ENCODE measurements at regions not wholly inside any gene's neighbourhood (a gene's known extent, or its start where the extent isn't known, plus 50 kb on each side); places are given as distances from the start of the nearest gene placed in this dataset.

GRCh38 chr6:139751179-139751578, 376.7 kb upstream of the CITED2 start:
- DNase-seq: no peak
- Histone ChIP-seq H3K36me3 (ENCODE audit: control insufficient read depth, insufficient read depth, low read length) (no peaks in the 10 kb centered on the region), H3K4me1 (ENCODE audit: control insufficient read depth, insufficient read depth, low read length, poor library complexity, severe bottlenecking) (no peaks in the 10 kb centered on the region), H3K9me3 (ENCODE audit: control insufficient read depth, low read length) (no peaks in the 10 kb centered on the region), H3K27me3 (replicated peaks; ENCODE audit: control insufficient read depth, insufficient read depth, low read length, poor library complexity, severe bottlenecking) (no peaks in the 10 kb centered on the region), H3K27ac (ENCODE audit: insufficient read depth, low read length, poor library complexity, severe bottlenecking) (no peak overlapping the region), H3K4me3 (ENCODE audit: insufficient read depth, low read depth, low read length, poor library complexity, severe bottlenecking) (no peak overlapping the region)

- no peak for DNase-seq
- Histone ChIP-seq H3K4me1 (ENCODE audit: control insufficient read depth, insufficient read depth, low read length, poor library complexity, severe bottlenecking) (no peaks in the 10 kb centered on the region), H3K4me3 (ENCODE audit: insufficient read depth, low read depth, low read length, poor library complexity, severe bottlenecking) (no peak overlapping the region), H3K36me3 (ENCODE audit: control insufficient read depth, insufficient read depth, low read length) (no peaks in the 10 kb centered on the region), H3K27ac (ENCODE audit: insufficient read depth, low read length, poor library complexity, severe bottlenecking) (no peak overlapping the region), H3K9me3 (ENCODE audit: control insufficient read depth, low read length) (no peaks in the 10 kb centered on the region), H3K27me3 (replicated peaks; ENCODE audit: control insufficient read depth, insufficient read depth, low read length, poor library complexity, severe bottlenecking) (no peaks in the 10 kb centered on the region)
Observed at GRCh38 chr6:139748353-139749146, 374.1 kb upstream of the CITED2 start.

DNA sequence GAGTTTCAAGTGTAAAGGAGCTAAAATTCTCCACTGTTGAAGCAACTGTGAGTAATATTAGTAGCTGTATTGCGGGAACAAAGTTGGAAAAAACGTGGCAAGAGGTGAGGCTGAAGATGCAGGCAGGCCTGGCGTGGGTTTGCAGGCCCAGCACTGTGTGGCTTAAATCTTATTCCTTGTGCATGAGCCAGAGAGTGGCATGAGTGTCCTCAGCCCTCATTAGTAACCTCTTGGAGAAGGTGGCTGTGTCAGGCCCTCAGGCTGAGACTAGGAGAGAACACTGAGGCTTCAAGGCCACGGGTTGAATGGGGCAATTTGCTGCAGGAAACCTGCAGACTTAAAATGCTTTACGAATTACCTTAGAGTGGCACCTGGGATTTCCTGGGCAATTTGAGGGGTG, 372.7 kb upstream of the CITED2 start:
- Histone ChIP-seq H3K27ac (ENCODE audit: insufficient read depth, low read length, poor library complexity, severe bottlenecking) (no peak overlapping the region), H3K27me3 (replicated peaks; ENCODE audit: control insufficient read depth, insufficient read depth, low read length, poor library complexity, severe bottlenecking) (no peaks in the 10 kb centered on the region), H3K36me3 (ENCODE audit: control insufficient read depth, insufficient read depth, low read length) (no peaks in the 10 kb centered on the region), H3K4me3 (ENCODE audit: insufficient read depth, low read depth, low read length, poor library complexity, severe bottlenecking) (no peak overlapping the region), H3K9me3 (ENCODE audit: control insufficient read depth, low read length) (no peaks in the 10 kb centered on the region), H3K4me1 (ENCODE audit: control insufficient read depth, insufficient read depth, low read length, poor library complexity, severe bottlenecking) (no peaks in the 10 kb centered on the region)
- DNase-seq: no peak

- no peak overlapping the region for H3K4me3 ChIP-seq (ENCODE audit: insufficient read depth, low read depth, low read length, poor library complexity, severe bottlenecking)
- H3K27ac ChIP-seq (ENCODE audit: insufficient read depth, low read length, poor library complexity, severe bottlenecking): no peak overlapping the region
Observed at GRCh38 chr6:139744891-139745290, 370.4 kb upstream of the CITED2 start.

GRCh38 chr6:139743664-139744437, 369.4 kb upstream of the CITED2 start:
- no peaks in the 10 kb centered on the region for H3K36me3 ChIP-seq (ENCODE audit: control insufficient read depth, insufficient read depth, low read length)
- DNase-seq: no peak

More at GRCh38 chr6:139744891-139745290, 370.4 kb upstream of the CITED2 start:
- no peaks in the 10 kb centered on the region for H3K27me3 ChIP-seq (replicated peaks; ENCODE audit: control insufficient read depth, insufficient read depth, low read length, poor library complexity, severe bottlenecking)
- H3K4me1 ChIP-seq (ENCODE audit: control insufficient read depth, insufficient read depth, low read length, poor library complexity, severe bottlenecking): no peaks in the 10 kb centered on the region
- no peak for DNase-seq
- H3K9me3 ChIP-seq (ENCODE audit: control insufficient read depth, low read length): no peaks in the 10 kb centered on the region
- no peaks in the 10 kb centered on the region for H3K36me3 ChIP-seq (ENCODE audit: control insufficient read depth, insufficient read depth, low read length)

GRCh38 chr6:139742671-139743070, 368.2 kb upstream of the CITED2 start:
- no peak overlapping the region for H3K27ac ChIP-seq (ENCODE audit: insufficient read depth, low read length, poor library complexity, severe bottlenecking)
- no peaks in the 10 kb centered on the region for H3K36me3 ChIP-seq (ENCODE audit: control insufficient read depth, insufficient read depth, low read length)
- no peaks in the 10 kb centered on the region for H3K4me1 ChIP-seq (ENCODE audit: control insufficient read depth, insufficient read depth, low read length, poor library complexity, severe bottlenecking)
- H3K4me3 ChIP-seq (ENCODE audit: insufficient read depth, low read depth, low read length, poor library complexity, severe bottlenecking): no peak overlapping the region
- no peak for DNase-seq
- H3K27me3 ChIP-seq (replicated peaks; ENCODE audit: control insufficient read depth, insufficient read depth, low read length, poor library complexity, severe bottlenecking): no peaks in the 10 kb centered on the region
- H3K9me3 ChIP-seq (ENCODE audit: control insufficient read depth, low read length): no peaks in the 10 kb centered on the region

More at GRCh38 chr6:139743664-139744437, 369.4 kb upstream of the CITED2 start:
- no peak overlapping the region for H3K27ac ChIP-seq (ENCODE audit: insufficient read depth, low read length, poor library complexity, severe bottlenecking)
- H3K27me3 ChIP-seq (replicated peaks; ENCODE audit: control insufficient read depth, insufficient read depth, low read length, poor library complexity, severe bottlenecking): no peaks in the 10 kb centered on the region
- H3K9me3 ChIP-seq (ENCODE audit: control insufficient read depth, low read length): no peaks in the 10 kb centered on the region
- no peaks in the 10 kb centered on the region for H3K4me1 ChIP-seq (ENCODE audit: control insufficient read depth, insufficient read depth, low read length, poor library complexity, severe bottlenecking)
- no peak overlapping the region for H3K4me3 ChIP-seq (ENCODE audit: insufficient read depth, low read depth, low read length, poor library complexity, severe bottlenecking)

GRCh38 chr6:139738801-139739455, 364.5 kb upstream of the CITED2 start:
- H3K27me3 ChIP-seq (replicated peaks; ENCODE audit: control insufficient read depth, insufficient read depth, low read length, poor library complexity, severe bottlenecking): no peaks in the 10 kb centered on the region
- no peak for DNase-seq
- no peaks in the 10 kb centered on the region for H3K9me3 ChIP-seq (ENCODE audit: control insufficient read depth, low read length)
- H3K4me1 ChIP-seq (ENCODE audit: control insufficient read depth, insufficient read depth, low read length, poor library complexity, severe bottlenecking): no peaks in the 10 kb centered on the region
- H3K4me3 ChIP-seq (ENCODE audit: insufficient read depth, low read depth, low read length, poor library complexity, severe bottlenecking): no peak overlapping the region
- no peak overlapping the region for H3K27ac ChIP-seq (ENCODE audit: insufficient read depth, low read length, poor library complexity, severe bottlenecking)
- no peaks in the 10 kb centered on the region for H3K36me3 ChIP-seq (ENCODE audit: control insufficient read depth, insufficient read depth, low read length)

GRCh38 chr6:139736325-139736906, 362.0 kb upstream of the CITED2 start:
- H3K9me3 ChIP-seq (ENCODE audit: control insufficient read depth, low read length): no peaks in the 10 kb centered on the region
- DNase-seq: no peak
- no peaks in the 10 kb centered on the region for H3K4me1 ChIP-seq (ENCODE audit: control insufficient read depth, insufficient read depth, low read length, poor library complexity, severe bottlenecking)
- H3K27me3 ChIP-seq (replicated peaks; ENCODE audit: control insufficient read depth, insufficient read depth, low read length, poor library complexity, severe bottlenecking): no peaks in the 10 kb centered on the region
- no peak overlapping the region for H3K27ac ChIP-seq (ENCODE audit: insufficient read depth, low read length, poor library complexity, severe bottlenecking)
- H3K36me3 ChIP-seq (ENCODE audit: control insufficient read depth, insufficient read depth, low read length): no peaks in the 10 kb centered on the region
- no peak overlapping the region for H3K4me3 ChIP-seq (ENCODE audit: insufficient read depth, low read depth, low read length, poor library complexity, severe bottlenecking)

- DNase-seq: no peak
Observed at GRCh38 chr6:139732451-139732850, 358.0 kb upstream of the CITED2 start.

More at GRCh38 chr6:139732451-139732850, 358.0 kb upstream of the CITED2 start:
- H3K36me3 ChIP-seq (ENCODE audit: control insufficient read depth, insufficient read depth, low read length): no peaks in the 10 kb centered on the region
- no peaks in the 10 kb centered on the region for H3K27me3 ChIP-seq (replicated peaks; ENCODE audit: control insufficient read depth, insufficient read depth, low read length, poor library complexity, severe bottlenecking)
- H3K4me3 ChIP-seq (ENCODE audit: insufficient read depth, low read depth, low read length, poor library complexity, severe bottlenecking): no peak overlapping the region
- no peaks in the 10 kb centered on the region for H3K4me1 ChIP-seq (ENCODE audit: control insufficient read depth, insufficient read depth, low read length, poor library complexity, severe bottlenecking)
- no peak overlapping the region for H3K27ac ChIP-seq (ENCODE audit: insufficient read depth, low read length, poor library complexity, severe bottlenecking)
- H3K9me3 ChIP-seq (ENCODE audit: control insufficient read depth, low read length): no peaks in the 10 kb centered on the region

All from effector memory CD4-positive, alpha-beta T cell (primary cell).